Adrenal gland (tissue), 9 donors: ENCODE measurements at regions not wholly inside any gene's neighbourhood (a gene's known extent, or its start where the extent isn't known, plus 50 kb on each side); places are given as distances from the start of the nearest gene placed in this dataset.

Experiments used
- DNase-seq, 7 donors: peaks; one replicate each; pipeline ENCODE4 v3.0.0-alpha.2; 2019 to 2020
- H3K27ac ChIP-seq, 5 donors: fragments of 200-600 bp; sonication (generic) in 4 of 5; 1 replicate in 3 of 5; 2 replicates in 2 of 5; pipeline versions ENCODE4 v1.5.1 to v1.8.0; 2016 to 2020; ENCODE audit warnings: mild to moderate bottlenecking in 1 of 5
- H3K27me3 ChIP-seq: fragments of 200-600 bp; 2 replicates; pipeline ENCODE4 v1.8.0; 2021
- H3K36me3 ChIP-seq, 2 donors: fragments of 200-600 bp; replicated peaks in 1 of 2; 1 replicate in 1 of 2; 2 replicates in 1 of 2; pipeline versions ENCODE4 v1.5.1 to v1.8.0; 2018 to 2022
- H3K4me1 ChIP-seq, 2 donors: fragments of 200-600 bp; replicated peaks in 1 of 2; 1 replicate in 1 of 2; 2 replicates in 1 of 2; pipeline versions ENCODE4 v1.5.1 to v1.8.0; 2018 to 2021
- H3K4me3 ChIP-seq, 4 donors: fragments of 200-600 bp; sonication (generic) in 3 of 4; one replicate each; pipeline ENCODE4 v1.5.1; 2016 to 2018
- H3K9me3 ChIP-seq, 3 donors: fragments of 200-600 bp; sonication (generic) in 1 of 3; replicated peaks in 1 of 3; 1 replicate in 2 of 3; 2 replicates in 1 of 3; pipeline versions ENCODE4 v1.5.1 to v1.8.0; 2016 to 2021
- POLR2A ChIP-seq, 2 donors: fragments of 450-650 bp; IDR thresholded peaks; one replicate each; pipeline ENCODE4 v1.6.1; 2017; ENCODE audit warnings: antibody characterized with exemption in 2 of 2, mild to moderate bottlenecking in 2 of 2, moderate library complexity in 1 of 2
- WGBS, 4 donors: extraction: QIAGEN DNeasy Blood & Tissue Kit in 2 of 4; methylation state at CpG; one replicate each; pipeline versions ENCODE4 v1.1.5 to v1.1.7; 2013 to 2017; 5-methylcytosine and 5-hydroxymethylcytosine counted together
- intact Hi-C, 2 donors: fragments of 100-400 bp; cut with DNase I; formaldehyde crosslinking; loops; one replicate each; pipeline versions ENCODE4 v1.14.1 to v1.15.0; 2022 to 2023
- TF ChIP-seq, protein P1 (sequence below), 6 experiments: fragments of 450-650 bp in 4 of 6; fragments of 200-600 bp in 2 of 6; sonication (generic) in 1 of 6; IDR thresholded peaks; 1 replicate in 5 of 6; 2 replicates in 1 of 6; pipeline versions ENCODE4 v1.5.1 to v1.8.0; 2016 to 2021; ENCODE audit warnings: antibody characterized with exemption in 6 of 6, mild to moderate bottlenecking in 2 of 6, moderate library complexity in 1 of 6
- donor health status: healthy with polysubstance abuse.
- donor health status: Bipolar disorder and iron deficiency.
- donor health status: DM: yes; HTN: yes; CAD: no.
- donor health status: DM: no; HTN: no; CAD: no.
- donor health status: DM: no; HTN: no; CAD: no.

DNA sequence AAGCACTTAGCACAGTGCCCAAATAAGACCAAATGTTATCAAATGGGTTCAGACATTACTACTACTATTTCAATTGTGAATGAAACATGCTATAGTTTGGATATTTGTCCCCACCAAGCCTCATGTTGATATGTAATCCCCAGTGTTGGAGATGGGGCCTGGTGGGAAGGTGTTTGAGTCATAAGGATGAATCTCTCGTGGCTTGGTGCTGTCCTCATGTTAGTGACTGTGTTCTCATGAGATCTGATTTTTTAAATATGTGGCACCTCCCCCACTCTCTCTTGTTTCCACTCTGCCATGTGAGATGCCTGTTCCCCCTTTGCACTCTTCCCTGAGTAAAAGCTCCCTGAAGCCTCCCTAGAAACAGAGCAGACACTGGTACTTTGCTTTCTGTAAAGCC, 148.7 kb upstream of the TGFBR2 start:
- intact Hi-C loops, result no loop called here

DNA sequence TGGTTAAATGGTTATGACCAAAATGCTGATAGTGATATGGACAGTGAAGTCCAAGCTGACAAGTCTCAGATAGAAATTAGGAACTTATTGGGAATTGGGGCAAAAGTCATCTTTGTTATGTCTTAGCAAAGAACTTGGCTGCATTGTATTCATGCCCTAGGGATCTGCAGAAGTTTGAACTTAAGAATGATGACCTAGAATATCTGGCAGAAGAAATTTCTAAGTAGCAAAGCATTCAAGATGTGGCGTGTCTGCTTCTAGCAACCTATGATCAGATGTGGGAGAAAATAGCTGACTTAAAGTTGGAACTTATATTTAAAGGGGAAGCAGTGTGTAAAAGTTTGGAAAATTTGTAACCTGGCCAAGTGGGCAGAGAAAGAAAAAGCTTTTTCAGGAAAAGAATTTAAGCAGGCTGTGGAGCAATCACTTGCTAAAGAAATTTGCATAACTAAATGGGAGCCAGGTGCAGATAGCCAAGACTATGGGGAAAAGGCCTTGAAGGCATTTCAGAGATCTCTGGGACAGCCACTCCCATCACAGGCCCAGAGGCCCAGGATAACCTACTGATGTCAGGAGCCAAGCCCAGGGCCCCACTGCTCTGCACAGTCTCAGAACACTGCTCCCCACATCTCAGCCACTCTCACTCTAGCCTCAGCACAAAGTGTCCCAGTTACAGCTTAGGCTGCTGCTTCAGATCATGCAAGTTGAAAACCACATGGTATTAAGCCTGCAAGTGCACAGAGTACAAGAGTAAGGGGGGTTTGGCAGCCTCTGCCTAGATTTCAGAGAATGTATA, 147.8 kb upstream of the TGFBR2 start:
- peak overlapping the region in 1 of 5 donors; percentile 36 for H3K27ac ChIP-seq
- intact Hi-C loops, result no loop called here
- 69 to 79% (median 73%) methylated on average over 1 of the region's 1 CpG for WGBS, 4 donors

More for the DNA sequence above, 148.7 kb upstream of the TGFBR2 start:
- 67 to 97% (median 82%) methylated on average over 1 of the region's 1 CpG for WGBS, 4 donors
- TF ChIP-seq, protein P1, sequence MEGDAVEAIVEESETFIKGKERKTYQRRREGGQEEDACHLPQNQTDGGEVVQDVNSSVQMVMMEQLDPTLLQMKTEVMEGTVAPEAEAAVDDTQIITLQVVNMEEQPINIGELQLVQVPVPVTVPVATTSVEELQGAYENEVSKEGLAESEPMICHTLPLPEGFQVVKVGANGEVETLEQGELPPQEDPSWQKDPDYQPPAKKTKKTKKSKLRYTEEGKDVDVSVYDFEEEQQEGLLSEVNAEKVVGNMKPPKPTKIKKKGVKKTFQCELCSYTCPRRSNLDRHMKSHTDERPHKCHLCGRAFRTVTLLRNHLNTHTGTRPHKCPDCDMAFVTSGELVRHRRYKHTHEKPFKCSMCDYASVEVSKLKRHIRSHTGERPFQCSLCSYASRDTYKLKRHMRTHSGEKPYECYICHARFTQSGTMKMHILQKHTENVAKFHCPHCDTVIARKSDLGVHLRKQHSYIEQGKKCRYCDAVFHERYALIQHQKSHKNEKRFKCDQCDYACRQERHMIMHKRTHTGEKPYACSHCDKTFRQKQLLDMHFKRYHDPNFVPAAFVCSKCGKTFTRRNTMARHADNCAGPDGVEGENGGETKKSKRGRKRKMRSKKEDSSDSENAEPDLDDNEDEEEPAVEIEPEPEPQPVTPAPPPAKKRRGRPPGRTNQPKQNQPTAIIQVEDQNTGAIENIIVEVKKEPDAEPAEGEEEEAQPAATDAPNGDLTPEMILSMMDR (IDR thresholded peaks at IDR 0.05), result no peak
- no peak for TF ChIP-seq POLR2A (IDR thresholded peaks at IDR 0.05)
- H3K27ac ChIP-seq, result peak overlapping the region in 2 of 5 donors; percentile 29 to 70
- no peak for DNase-seq
- H3K27me3 ChIP-seq, result no peaks in the 10 kb centered on the region
- H3K36me3 ChIP-seq, result no peaks in the 10 kb centered on the region
- no peak overlapping the region for H3K4me3 ChIP-seq
- peaks cover 0 to 4% of the 10 kb centered on the region in 2 donors for H3K4me1 ChIP-seq
- no peaks in the 10 kb centered on the region for H3K9me3 ChIP-seq

DNA sequence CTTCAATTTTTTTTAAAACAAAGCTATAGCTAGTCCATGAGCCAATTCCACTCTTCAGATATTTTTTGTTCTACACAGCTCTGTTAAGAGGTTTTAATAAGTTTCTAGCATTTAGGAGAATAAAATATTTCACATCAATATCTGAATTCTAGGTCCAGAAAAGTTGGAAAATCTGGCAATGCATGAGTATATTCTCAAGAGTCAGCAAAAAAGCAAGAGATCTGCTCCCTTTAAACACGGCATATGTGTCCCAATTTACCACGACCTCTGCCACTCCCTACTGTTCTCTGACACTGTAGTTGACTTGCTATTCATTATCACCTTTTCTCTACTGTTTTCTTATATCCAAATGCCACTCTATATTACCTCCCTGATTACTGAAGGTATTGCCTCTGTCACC, 145.1 kb upstream of the TGFBR2 start:
- TF ChIP-seq POLR2A (IDR thresholded peaks at IDR 0.05), result no peak
- TF ChIP-seq, protein P1 (IDR thresholded peaks at IDR 0.05), result no peak
- Histone ChIP-seq H3K36me3 (no peaks in the 10 kb centered on the region), H3K27me3 (no peaks in the 10 kb centered on the region), H3K4me1 (no peaks in the 10 kb centered on the region), H3K9me3 (no peaks in the 10 kb centered on the region), H3K4me3 (no peak overlapping the region), H3K27ac (no peak overlapping the region)
- DNase-seq, result no peak
- WGBS, 4 donors, result 74 to 96% (median 81%) methylated on average over 2 of the region's 2 CpGs
- intact Hi-C loops, result no loop called here

More for the DNA sequence above, 147.8 kb upstream of the TGFBR2 start:
- H3K4me3 ChIP-seq, result no peak overlapping the region
- DNase-seq, result no peak
- H3K36me3 ChIP-seq, result no peaks in the 10 kb centered on the region
- H3K9me3 ChIP-seq, result no peaks in the 10 kb centered on the region
- H3K4me1 ChIP-seq, result no peaks in the 10 kb centered on the region
- H3K27me3 ChIP-seq, result no peaks in the 10 kb centered on the region
- TF ChIP-seq, protein P1 (IDR thresholded peaks at IDR 0.05), result no peak
- TF ChIP-seq POLR2A (IDR thresholded peaks at IDR 0.05), result no peak

- Histone ChIP-seq H3K27ac (no peak overlapping the region), H3K4me1 (no peaks in the 10 kb centered on the region), H3K36me3 (no peaks in the 10 kb centered on the region), H3K9me3 (no peaks in the 10 kb centered on the region), H3K4me3 (no peak overlapping the region), H3K27me3 (no peaks in the 10 kb centered on the region)
- DNase-seq, result no peak
- intact Hi-C loops, result no loop called here
- WGBS, 4 donors, result 53 to 64% (median 62%) methylated on average over 2 of the region's 2 CpGs
- TF ChIP-seq, protein P1 (IDR thresholded peaks at IDR 0.05), result no peak
- TF ChIP-seq POLR2A (IDR thresholded peaks at IDR 0.05), result no peak
Observed at GRCh38 chr3:30462721-30463470, 143.5 kb upstream of the TGFBR2 start.
